BLaER1 (cell line): ENCODE measurements at regions not wholly inside any gene's neighbourhood (a gene's known extent, or its start where the extent isn't known, plus 50 kb on each side); places are given as distances from the start of the nearest gene placed in this dataset.
"Not testable (repeated sequence)": the region's sequence is repeated elsewhere in the genome, so short reads cannot be mapped to it uniquely, and the experiment has no call there.

Experiments
- H3K27ac ChIP-seq: shearing (Covaris generic); formaldehyde crosslinking; 2 replicates; pipeline ENCODE4 v1.8.1; 2022
- H3K27me3 ChIP-seq: shearing (Covaris generic); formaldehyde crosslinking; 2 replicates; pipeline ENCODE4 v1.8.1; 2022
- H3K36me3 ChIP-seq: shearing (Covaris generic); formaldehyde crosslinking; 2 replicates; pipeline ENCODE4 v1.8.1; 2022
- H3K4me1 ChIP-seq: shearing (Covaris generic); formaldehyde crosslinking; 2 replicates; pipeline ENCODE4 v1.8.1; 2022
- H3K4me2 ChIP-seq: shearing (Covaris generic); formaldehyde crosslinking; 2 replicates; pipeline ENCODE4 v1.8.1; 2022
- H3K4me3 ChIP-seq: shearing (Covaris generic); formaldehyde crosslinking; 2 replicates; pipeline ENCODE4 v1.8.1; 2022
- H3K9ac ChIP-seq: shearing (Covaris generic); formaldehyde crosslinking; 2 replicates; pipeline ENCODE4 v1.8.1; 2022
- H3K9me3 ChIP-seq: shearing (Covaris generic); formaldehyde crosslinking; 2 replicates; pipeline ENCODE4 v1.8.1; 2022
- H4K20me1 ChIP-seq: shearing (Covaris generic); formaldehyde crosslinking; 2 replicates; pipeline ENCODE4 v1.8.1; 2022
- Cebpa-rat ChIP-seq: shearing (Covaris generic); IDR thresholded peaks from 2 replicates; pipeline ENCODE4 v1.8.1; 2022

DNA sequence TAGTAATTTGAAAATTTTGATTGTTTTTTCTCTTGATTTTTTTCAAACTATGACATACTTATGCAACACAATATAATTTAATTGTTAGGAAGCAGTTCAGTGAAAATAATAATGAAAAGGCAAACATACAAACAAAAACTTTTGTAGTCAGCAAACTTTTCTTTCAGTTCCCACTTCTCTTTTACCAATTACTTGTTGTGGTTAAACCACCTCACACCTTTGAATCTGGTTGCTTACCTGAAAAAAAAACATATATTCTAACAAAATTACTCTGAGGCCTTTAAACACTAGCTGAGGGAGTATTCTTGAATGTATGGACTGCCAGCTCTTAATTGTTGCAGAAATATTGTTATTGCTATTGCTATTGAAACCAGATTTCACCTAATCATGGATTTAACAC, 266.2 kb upstream of the SEMA3C start:
- Histone ChIP-seq H3K4me2 (no peak overlapping the region), H3K36me3 (no peaks in the 10 kb centered on the region), H3K9ac (no peak overlapping the region), H3K27me3 (no peaks in the 10 kb centered on the region), H3K27ac (no peak overlapping the region), H3K9me3 (no peaks in the 10 kb centered on the region), H3K4me1 (no peaks in the 10 kb centered on the region), H4K20me1 (no peaks in the 10 kb centered on the region), H3K4me3 (no peak overlapping the region)
- TF ChIP-seq Cebpa-rat: no peak

DNA sequence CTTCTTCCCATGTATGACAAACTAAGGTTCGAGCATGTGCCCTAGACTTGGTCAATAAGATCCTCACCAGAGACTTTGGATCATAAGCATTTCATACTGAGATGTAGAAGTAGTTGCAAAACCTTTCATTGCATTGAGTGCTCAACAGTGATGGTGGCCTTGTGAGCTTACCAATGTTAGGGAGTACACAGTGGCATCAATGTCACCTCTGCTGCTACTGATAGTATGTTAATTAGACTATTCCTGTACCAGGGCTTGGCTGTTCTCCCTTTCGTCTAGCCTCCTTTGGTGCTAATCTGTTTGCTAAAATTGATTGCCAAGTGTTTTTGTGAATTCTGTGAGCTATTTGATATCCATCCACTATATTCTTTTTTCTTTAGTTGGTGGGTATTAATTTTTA, 264.5 kb upstream of the SEMA3C start:
- H3K36me3 ChIP-seq: no peaks in the 10 kb centered on the region
- H3K27me3 ChIP-seq: no peaks in the 10 kb centered on the region
- H3K9me3 ChIP-seq: no peaks in the 10 kb centered on the region
- no peak overlapping the region for H3K9ac ChIP-seq
- no peaks in the 10 kb centered on the region for H4K20me1 ChIP-seq
- TF ChIP-seq Cebpa-rat: no peak
- H3K4me2 ChIP-seq: no peak overlapping the region
- no peak overlapping the region for H3K27ac ChIP-seq
- H3K4me1 ChIP-seq: no peaks in the 10 kb centered on the region
- no peak overlapping the region for H3K4me3 ChIP-seq

DNA sequence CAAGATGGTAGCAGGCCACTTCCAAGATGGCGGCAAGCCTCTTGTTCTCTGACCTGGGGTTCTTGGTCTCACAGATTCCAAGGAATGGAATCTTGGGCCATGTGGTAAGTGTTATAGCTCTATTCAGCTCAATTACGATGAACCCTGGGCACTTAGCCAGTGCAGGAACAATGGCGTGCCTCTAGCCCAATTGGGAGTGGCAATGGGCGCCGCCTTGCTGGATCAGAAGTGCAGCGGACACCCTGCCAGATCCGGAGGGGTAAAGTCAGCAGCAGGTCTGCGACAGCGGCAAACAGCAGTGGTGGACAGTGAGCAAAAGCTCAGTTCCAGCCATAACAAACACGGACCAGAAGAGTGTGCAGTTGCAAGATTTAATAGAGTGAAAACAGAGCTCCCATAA, 263.2 kb upstream of the SEMA3C start:
- not testable (repeated sequence) for H3K36me3 ChIP-seq, H3K9me3 ChIP-seq, H3K4me1 ChIP-seq, H3K27me3 ChIP-seq, H3K27ac ChIP-seq, H4K20me1 ChIP-seq, H3K4me3 ChIP-seq, H3K4me2 ChIP-seq, H3K9ac ChIP-seq

DNA sequence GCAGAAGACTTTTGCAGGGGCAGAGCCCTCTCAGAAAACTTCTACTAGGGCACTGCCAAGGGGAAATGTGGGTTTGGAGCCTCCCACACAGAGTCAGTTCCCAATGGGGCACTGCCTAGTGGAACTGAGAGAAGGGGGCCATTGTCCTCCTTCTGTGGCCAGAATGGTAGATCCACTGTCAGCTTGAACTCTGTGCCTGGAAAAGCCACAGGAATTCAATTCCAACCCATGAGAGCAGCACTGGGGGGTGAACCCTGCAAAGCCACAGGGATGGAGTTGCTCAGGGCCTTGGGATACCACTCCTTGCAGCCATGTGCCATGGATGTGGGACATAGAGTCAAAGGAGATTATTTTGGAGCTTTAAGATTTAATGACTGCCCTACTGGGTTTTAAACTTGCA, 262.2 kb upstream of the SEMA3C start:
- Histone ChIP-seq H3K4me3 (no peak overlapping the region), H3K4me1 (no peaks in the 10 kb centered on the region), H3K4me2 (no peak overlapping the region), H3K9me3 (no peaks in the 10 kb centered on the region), H4K20me1 (no peaks in the 10 kb centered on the region), H3K9ac (no peak overlapping the region), H3K36me3 (no peaks in the 10 kb centered on the region), H3K27me3 (no peaks in the 10 kb centered on the region), H3K27ac (no peak overlapping the region)
- TF ChIP-seq Cebpa-rat: no peak

DNA sequence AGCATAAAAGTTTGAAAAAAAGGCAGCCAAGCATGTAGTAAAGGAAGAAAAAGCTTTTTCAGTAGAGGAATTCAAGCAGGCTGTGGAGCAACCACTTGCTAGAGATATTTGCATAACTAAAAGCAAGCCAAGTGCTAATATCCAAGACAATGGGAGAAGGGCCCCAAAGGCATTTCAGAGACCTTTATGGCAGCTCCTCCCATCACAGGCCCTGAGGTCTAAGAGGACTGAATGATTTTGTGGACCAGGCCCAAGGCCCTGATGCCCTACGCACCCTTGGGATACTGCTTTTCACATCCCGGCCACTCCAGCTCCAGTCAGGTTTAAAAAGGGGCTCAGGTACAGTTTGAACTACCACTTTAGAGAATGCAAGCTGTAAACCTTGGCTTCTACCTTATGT, 261.7 kb upstream of the SEMA3C start:
- Histone ChIP-seq H3K4me1 (no peaks in the 10 kb centered on the region), H3K36me3 (no peaks in the 10 kb centered on the region), H3K9ac (no peak overlapping the region), H4K20me1 (no peaks in the 10 kb centered on the region), H3K4me2 (no peak overlapping the region), H3K27ac (no peak overlapping the region), H3K27me3 (no peaks in the 10 kb centered on the region), H3K9me3 (no peaks in the 10 kb centered on the region), H3K4me3 (no peak overlapping the region)
- TF ChIP-seq Cebpa-rat: no peak

DNA sequence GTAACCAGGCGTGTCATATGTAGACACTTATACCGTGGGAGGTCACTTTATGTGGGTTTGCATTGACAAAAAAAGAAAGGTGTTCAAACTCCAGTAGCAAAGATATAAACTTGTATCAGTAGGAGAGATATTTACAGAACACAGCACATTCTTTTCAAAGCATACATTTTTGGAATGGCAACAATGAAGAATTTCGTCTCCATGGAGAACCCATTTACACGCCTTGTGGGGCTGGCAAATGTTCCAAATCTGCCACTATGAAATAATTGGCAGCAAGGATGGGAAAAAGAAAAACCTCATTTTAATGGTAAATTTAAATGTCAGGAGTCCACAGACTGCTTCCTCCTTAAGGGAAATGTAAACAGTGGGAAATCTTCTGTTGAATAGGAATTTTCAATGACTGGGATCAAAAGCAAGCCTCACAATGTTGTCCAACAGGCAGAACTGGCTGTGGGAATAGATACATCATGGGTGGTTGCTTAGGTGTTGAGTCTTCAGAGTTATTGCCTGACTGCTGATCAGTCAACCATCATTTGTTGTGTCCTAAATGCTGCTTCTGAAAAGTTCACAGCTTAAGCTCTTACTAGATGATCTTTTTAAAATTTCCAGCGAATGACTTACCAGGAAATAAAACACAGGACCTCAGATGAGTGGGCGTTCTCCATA, 256.6 kb upstream of the SEMA3C start:
- Histone ChIP-seq H3K27me3 (no peaks in the 10 kb centered on the region), H4K20me1 (no peaks in the 10 kb centered on the region), H3K4me2 (no peak overlapping the region), H3K27ac (no peak overlapping the region), H3K4me3 (no peak overlapping the region), H3K9me3 (no peaks in the 10 kb centered on the region), H3K9ac (no peak overlapping the region), H3K4me1 (no peaks in the 10 kb centered on the region), H3K36me3 (no peaks in the 10 kb centered on the region)
- no peak for TF ChIP-seq Cebpa-rat

DNA sequence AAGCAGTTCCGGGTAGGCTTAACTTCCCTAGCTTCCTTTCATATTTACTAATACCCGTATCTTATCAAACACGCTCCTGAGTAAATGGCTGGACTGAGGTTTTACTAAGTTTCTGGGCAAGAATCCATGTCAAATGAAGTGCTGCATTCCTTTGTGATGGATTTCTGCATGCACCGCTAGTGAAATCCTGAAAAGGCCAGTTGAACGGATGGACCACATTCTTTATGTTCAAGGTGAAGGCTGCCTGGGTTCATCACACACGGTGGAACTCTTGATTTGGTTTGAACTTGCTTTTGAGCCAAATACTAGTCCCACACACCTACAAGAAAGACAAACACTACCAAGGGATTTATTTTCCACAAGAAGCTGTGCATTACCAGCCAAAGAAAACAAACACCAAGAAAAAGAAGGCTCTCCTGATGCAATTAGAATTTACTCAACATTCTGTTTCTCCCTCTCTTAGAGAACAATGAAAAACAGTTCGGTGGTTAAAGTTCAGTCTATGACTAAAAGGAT, 255.0 kb upstream of the SEMA3C start:
- Histone ChIP-seq H4K20me1 (no peaks in the 10 kb centered on the region), H3K27ac (no peak overlapping the region), H3K27me3 (no peaks in the 10 kb centered on the region), H3K4me2 (no peak overlapping the region), H3K4me1 (no peaks in the 10 kb centered on the region), H3K9me3 (no peaks in the 10 kb centered on the region), H3K9ac (no peak overlapping the region), H3K36me3 (no peaks in the 10 kb centered on the region), H3K4me3 (no peak overlapping the region)
- TF ChIP-seq Cebpa-rat: no peak

DNA sequence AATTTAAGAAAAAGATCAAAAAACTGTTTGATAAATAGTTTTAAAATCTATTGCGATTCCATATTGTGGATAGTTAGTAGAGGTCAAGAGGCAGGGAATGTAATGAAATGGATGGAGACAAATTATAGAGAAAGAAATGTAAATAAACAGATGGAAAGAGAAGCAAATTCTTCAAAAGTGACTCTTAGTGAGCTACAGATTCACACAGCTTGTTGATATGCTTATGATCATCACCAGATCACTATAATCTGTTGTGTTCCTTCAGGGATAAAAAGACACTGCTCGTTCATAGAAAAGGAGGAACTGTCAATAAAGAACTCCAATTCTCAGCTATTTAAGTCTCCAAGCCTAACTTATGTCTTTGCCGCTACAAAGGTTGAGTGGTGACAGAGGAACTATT, 251.4 kb upstream of the SEMA3C start:
- Histone ChIP-seq H3K4me3 (no peak overlapping the region), H3K27me3 (no peaks in the 10 kb centered on the region), H3K4me2 (no peak overlapping the region), H3K9ac (no peak overlapping the region), H4K20me1 (no peaks in the 10 kb centered on the region), H3K36me3 (no peaks in the 10 kb centered on the region), H3K4me1 (no peaks in the 10 kb centered on the region), H3K27ac (no peak overlapping the region), H3K9me3 (no peaks in the 10 kb centered on the region)
- no peak for TF ChIP-seq Cebpa-rat

DNA sequence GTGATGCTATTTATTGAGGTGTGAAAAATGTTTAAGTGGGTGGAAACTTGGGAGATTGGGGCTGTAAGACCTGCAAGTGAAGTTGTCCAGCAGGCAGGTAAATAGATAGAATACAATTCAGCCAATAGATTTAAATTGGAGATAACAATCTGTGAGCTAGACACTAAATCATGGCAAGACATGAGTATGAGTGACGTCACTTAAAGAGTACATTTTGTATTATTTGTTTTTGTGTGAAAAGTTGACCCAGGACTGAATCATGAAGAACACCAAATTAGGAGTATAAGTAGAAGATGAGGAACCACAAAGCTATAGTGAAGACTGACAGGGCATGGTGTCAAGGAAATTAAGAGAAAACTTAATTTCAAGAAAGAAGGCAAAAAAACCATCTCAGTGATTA, 249.1 kb upstream of the SEMA3C start:
- no peaks in the 10 kb centered on the region for H4K20me1 ChIP-seq

DNA sequence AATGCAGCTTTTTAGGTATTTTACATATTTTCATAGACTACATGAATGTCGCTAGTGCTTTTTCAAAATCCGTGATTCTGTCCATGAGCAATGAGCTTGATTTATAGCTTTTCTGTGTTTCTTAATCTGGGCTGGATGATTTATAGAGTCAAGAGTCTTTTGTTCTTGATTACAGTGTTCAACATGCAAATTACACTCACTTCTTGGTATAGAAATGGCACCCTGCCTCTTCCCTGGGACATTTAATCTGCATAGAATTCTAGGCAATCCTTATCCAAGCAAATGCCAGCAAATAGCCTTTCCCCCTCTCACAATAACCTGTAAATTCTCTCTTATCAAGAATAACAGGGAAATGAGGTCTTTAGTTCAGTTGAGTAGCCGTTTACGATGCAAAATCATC, 246.2 kb upstream of the SEMA3C start:
- Histone ChIP-seq H3K36me3 (no peaks in the 10 kb centered on the region), H3K27ac (no peak overlapping the region), H4K20me1 (no peaks in the 10 kb centered on the region), H3K4me3 (no peak overlapping the region), H3K9ac (no peak overlapping the region), H3K4me2 (no peak overlapping the region), H3K4me1 (peaks cover 4% of the 10 kb centered on the region; the same call in 1 of the 2 replicates), H3K9me3 (no peaks in the 10 kb centered on the region), H3K27me3 (no peaks in the 10 kb centered on the region)
- TF ChIP-seq Cebpa-rat: no peak

More for the DNA sequence above, 249.1 kb upstream of the SEMA3C start:
- Histone ChIP-seq H3K4me1 (no peaks in the 10 kb centered on the region), H3K9me3 (no peaks in the 10 kb centered on the region), H3K4me3 (no peak overlapping the region), H3K36me3 (no peaks in the 10 kb centered on the region), H3K4me2 (no peak overlapping the region), H3K9ac (no peak overlapping the region), H3K27ac (no peak overlapping the region), H3K27me3 (no peaks in the 10 kb centered on the region)
- TF ChIP-seq Cebpa-rat: no peak
